SW 1271 (cell line): ENCODE measurements at regions not wholly inside any gene's neighbourhood (a gene's known extent, or its start where the extent isn't known, plus 50 kb on each side); places are given as distances from the start of the nearest gene placed in this dataset.
"Not testable (repeated sequence)": the region's sequence is repeated elsewhere in the genome, so short reads cannot be mapped to it uniquely, and the experiment has no call there.

Experiments
- DNase-seq, 2 experiments: peaks; one replicate each; lab custom pipeline; 2025; lab: John Stamatoyannopoulos, UW

DNA sequence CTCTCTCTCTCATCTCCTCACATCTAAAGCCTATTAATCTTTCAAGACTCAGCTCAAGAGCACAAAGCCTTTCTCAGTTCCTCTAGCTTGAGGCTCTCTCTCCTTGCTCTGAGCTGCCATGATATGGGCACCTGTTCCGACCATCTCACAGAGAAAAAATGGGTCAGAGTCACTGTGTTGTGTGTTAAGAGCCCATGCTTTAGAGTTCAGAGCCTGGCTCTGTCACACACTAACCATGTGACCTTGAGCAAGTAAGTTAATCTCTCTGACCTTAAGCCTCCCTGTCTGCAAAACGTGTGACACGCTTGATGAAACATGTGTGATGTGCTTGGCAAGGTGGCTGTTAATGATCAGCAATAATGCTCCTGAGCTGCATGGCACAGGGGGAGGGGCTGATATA lies 245.2 kb downstream of the DLEU7 start:
- no peak for DNase-seq

- no peak for DNase-seq
Measured at GRCh38 chr13:50599046-50599445, 244.4 kb downstream of the DLEU7 start.

- no peak for DNase-seq
Measured at GRCh38 chr13:50599927-50600326, 243.6 kb downstream of the DLEU7 start.

DNA sequence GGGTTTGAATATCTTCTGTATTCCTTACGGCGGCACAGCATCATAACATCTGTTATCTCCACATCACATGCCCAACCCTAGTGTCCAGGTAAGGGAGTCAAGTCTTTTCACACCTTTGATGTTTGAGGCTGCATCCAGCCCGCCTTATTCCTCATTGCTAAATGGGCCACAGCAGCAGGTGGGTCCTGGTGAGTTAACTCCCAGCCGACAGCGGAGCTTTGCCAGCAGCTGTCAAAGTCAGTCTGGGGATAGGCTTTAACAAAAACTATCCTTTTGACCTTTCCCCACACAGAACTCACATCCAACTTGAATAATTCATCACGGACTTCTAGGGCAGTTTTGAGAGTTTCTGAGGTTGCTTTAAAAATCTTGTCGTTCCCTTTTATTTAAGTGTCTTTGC lies 235.1 kb downstream of the DLEU7 start:
- no peak for DNase-seq

GRCh38 chr13:50609011-50609410 lies 234.5 kb downstream of the DLEU7 start:
- no peak for DNase-seq

GRCh38 chr13:50610238-50610637 lies 233.3 kb downstream of the DLEU7 start:
- DNase-seq, result no peak

DNA sequence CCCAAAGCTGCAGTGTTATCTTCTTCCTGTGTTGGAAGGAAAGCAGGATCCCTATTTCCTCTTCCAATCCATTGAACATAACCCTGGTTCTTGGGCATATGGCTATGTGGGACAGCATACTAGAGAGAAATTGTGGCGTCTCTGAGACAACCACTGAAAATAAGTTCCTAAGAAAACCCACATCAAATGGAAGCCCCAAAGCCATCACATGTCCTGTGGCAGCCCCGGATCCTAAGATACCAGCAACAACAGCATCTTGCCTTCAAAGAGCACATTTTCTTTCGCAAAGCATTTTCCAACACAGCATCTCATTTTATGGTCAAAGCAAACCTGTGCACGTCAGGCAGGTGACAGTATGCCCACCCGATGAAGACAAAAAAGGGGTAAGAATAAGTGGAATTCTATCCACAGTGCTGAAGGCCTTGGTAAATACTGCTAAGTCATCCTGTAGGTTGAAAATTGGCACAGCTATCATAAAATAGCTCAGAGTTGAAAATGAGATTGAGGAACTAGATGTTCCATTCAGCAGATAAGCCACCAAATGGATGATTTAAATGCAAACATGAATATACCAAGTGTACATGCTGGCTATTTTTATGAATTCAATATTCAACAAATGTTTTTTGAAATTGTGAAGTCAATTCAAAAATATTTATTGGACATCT lies 232.2 kb downstream of the DLEU7 start:
- DNase-seq, result no peak

DNA sequence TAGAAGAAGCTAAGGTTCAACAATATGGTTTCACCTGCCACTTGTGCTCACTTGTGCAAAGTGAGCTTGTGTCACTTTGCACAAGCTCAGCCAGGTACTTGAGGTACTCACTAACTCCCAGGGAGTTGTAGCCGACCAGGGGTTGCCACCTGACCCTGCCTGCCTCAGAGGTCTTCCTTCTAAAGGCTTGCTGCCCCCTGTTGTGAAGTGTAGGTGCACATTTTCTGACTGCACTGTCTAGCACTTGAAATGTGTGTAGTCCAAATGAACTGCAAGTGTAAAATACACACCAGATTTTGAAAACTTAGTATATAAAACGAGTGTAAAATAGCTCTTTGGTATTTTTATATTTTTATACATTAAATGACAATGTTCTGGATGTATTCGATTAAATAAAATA lies 230.8 kb downstream of the DLEU7 start:
- no peak for DNase-seq

DNA sequence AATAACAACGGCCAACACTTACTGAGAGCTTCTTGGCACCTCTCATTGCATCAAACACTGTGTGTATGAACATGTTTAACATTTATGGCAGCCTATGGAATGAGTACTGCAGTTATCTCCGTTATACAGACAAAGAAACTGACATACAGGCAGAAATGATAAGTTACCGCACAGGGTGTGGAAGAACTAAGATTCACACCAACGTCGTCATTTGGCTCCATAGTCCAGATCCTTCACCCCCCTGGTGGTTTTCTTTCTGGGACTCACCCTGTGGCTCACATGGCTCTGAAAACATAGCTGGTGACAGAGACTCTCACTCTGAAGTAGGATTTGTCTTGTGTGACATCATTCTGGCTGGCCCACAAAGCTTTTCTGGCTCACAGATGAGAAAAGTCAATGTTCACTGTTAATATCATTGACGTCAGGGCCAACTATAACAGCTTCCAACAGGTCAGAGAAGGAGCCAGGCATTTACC lies 230.1 kb downstream of the DLEU7 start:
- DNase-seq, result no peak

DNA sequence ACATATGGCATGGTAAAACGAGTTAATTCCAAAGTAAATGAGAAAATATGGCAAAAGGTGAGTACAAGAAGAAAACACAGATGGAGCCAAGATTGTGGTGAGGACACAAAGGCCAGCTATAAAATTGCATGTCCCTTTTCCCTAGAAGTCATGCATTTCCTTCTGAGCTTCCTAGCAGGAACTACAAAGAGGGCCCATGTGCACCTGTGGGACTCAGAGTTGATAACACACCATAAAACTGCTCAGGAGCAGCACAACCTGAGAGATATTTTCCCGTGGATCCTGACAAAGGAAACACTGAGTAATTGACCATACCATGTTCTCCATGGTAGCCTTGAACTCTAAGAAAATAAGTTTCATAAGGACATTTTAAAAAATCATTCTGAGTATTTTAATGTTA lies 228.3 kb downstream of the DLEU7 start:
- no peak for DNase-seq

GRCh38 chr13:50616101-50616500 lies 227.4 kb downstream of the DLEU7 start:
- DNase-seq, result no peak

DNA sequence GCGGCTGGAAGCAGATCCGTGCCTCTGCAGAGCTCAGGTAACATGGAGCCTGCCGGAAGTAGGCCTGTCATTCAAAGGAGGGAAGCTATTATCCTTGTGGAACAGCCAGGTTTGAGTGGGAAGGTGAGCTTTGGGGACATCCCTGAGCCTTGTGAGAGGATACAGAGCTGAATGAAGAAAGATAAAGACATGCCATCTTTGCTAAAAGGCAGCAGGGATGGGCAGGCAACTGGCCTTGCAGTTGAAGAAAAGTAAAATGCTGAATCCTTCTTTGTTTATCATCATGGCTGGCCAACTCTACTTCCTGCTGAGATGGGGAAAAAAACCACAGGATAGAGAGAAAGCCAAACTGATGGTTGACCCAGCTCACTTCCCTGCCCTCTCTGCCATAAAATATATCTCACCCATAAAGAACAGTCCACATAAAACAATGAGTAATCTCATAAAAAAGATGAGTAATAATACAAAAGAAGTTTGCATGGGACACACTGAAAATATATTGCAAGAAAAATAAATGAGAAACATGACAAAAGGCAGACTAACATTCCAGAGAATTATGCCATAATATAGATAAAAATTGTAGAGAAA lies 226.3 kb downstream of the DLEU7 start:
- no peak for DNase-seq

DNA sequence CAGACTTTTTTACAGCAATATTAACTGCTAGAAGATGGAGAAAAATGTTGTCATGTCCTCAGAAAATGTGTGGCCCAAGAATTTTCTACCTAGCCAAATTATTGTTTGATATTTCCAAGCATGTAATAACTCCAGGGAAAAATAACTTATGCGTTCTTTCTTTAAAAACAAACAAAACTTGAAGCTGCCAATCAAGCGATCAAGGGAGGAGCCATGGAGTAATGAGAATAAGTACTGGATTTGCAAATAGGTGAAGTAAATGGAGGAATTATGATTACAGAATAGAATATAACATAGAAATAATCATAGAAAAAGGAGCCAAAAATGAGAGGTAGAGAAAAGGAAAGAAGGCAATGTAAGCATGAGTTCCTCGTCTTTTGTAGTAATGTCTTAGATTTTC lies 225.3 kb downstream of the DLEU7 start:
- no peak for DNase-seq

- no peak for DNase-seq
Measured at GRCh38 chr13:50626101-50626547, 217.4 kb downstream of the DLEU7 start.

- no peak for DNase-seq
Measured at GRCh38 chr13:50627111-50627510, 216.4 kb downstream of the DLEU7 start.

DNA sequence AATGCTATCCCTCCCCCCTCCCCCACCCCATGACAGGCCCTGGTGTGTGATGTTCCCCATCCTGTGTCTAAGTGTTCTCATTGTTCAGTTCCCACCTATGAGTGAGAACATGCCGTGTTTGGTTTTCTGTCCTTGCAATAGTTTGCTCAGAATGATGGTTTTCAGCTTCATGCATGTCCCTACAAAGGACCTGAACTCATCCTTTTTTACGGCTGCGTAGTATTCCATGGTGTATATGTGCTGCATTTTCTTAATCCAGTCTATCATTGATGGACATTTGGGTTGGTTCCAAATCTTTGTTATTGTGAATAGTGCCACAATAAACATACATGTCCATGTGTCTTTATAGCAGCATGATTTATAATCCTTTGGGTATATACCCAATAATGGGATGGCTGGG lies 215.0 kb downstream of the DLEU7 start:
- not testable (repeated sequence) for DNase-seq

DNA sequence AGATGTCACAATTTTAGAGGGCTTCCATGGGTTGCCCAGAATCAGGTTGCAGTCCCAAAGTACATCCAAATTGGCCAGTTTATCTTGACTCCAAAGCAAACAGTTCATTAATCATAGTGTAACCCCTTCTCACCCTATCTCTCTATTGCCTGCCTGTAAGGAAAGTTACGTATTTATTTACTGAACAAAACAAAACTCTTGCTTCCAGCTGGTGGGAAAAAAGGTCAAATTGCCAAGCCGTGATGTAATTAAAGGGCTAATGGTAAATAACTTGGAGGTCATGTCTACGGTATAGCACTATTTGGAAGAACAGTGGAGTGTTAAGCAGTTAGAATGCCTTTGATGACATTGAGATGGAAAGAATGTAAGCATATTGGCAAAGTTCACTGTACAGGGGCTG lies 214.0 kb downstream of the DLEU7 start:
- DNase-seq, result no peak

- DNase-seq, result no peak
Measured at GRCh38 chr13:50629966-50630365, 213.5 kb downstream of the DLEU7 start.

DNA sequence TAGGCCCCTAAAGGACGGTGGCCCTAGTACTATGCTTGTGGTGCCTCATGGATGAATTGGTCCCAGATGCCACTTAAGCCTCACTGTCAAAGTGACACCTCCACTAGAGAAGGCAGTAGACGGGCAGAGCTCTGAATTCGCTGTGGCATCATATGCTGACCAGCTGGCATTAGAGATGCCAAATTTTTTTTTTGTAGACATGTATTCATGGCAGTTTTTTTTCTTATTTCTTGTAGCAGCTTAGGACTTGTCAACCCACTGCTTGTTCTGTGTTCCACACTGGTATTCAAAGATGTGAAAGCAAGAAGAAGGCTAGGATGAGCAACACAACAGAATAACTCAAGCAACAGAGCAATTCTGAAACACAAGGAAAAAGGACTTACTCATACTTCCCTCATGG lies 212.5 kb downstream of the DLEU7 start:
- DNase-seq, result no peak

- no peak for DNase-seq
Measured at GRCh38 chr13:50634339-50634738, 209.2 kb downstream of the DLEU7 start.

GRCh38 chr13:50635504-50635903 lies 208.0 kb downstream of the DLEU7 start:
- no peak for DNase-seq

- DNase-seq, result no peak
Measured at GRCh38 chr13:50636007-50636704, 207.3 kb downstream of the DLEU7 start.

DNA sequence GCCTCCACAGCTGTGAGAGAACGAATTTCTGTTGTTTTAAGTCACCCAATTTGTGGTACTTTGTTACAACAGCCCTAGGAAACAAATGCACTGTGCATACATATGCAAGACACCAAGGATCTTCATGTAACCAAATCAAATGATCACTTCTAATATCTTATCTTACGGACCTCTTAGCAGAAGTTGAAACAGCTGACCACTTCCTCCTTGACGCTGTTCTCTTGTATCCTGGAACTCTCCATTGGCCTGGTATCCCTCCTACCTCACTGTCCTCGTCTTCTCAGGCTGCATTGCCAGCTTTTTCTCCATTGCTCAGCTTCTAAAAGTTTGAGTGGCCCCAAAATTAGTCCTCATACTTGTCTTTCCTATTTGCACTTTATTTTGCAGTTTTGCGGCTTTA lies 200.4 kb downstream of the DLEU7 start:
- no peak for DNase-seq
